CD14-positive monocyte (primary cell): ENCODE measurements at regions not wholly inside any gene's neighbourhood (a gene's known extent, or its start where the extent isn't known, plus 50 kb on each side); places are given as distances from the start of the nearest gene placed in this dataset.

Experiments used
- DNase-seq, 3 donors: peaks; one replicate each; pipeline ENCODE4 v3.0.0-alpha.2; 2011 to 2022
- H2AFZ ChIP-seq: 2 replicates; pipeline ENCODE4 v1.6.0; 2012; ENCODE audit warnings: mild to moderate bottlenecking, low read depth, low read length, inconsistent platforms; ENCODE audit not compliant: insufficient read depth, poor library complexity, severe bottlenecking
- H3K27ac ChIP-seq, 2 donors: 1 replicate in 1 of 2; 2 replicates in 1 of 2; pipeline ENCODE4 v1.5.1; 2012 to 2013; ENCODE audit warnings: low read length in 2 of 2, control low read depth in 1 of 2, inconsistent platforms in 1 of 2, low read depth in 1 of 2, mild to moderate bottlenecking in 1 of 2
- H3K27me3 ChIP-seq, 2 donors: one replicate each; pipeline versions ENCODE4 v1.6.0 to v1.6.1; 2011 to 2013; ENCODE audit warnings: low read length in 2 of 2; ENCODE audit not compliant: control insufficient read depth in 2 of 2, insufficient read depth in 2 of 2
- H3K36me3 ChIP-seq, 2 donors: replicated peaks in 1 of 2; 1 replicate in 1 of 2; 2 replicates in 1 of 2; pipeline versions ENCODE4 v1.5.1 to v1.6.1; 2012 to 2013; ENCODE audit warnings: low read length in 2 of 2, control low read depth in 1 of 2, inconsistent platforms in 1 of 2, mild to moderate bottlenecking in 1 of 2; ENCODE audit not compliant: insufficient read depth in 2 of 2, control insufficient read depth in 1 of 2
- H3K4me1 ChIP-seq, 2 donors: 1 replicate in 1 of 2; 2 replicates in 1 of 2; pipeline versions ENCODE4 v1.5.1 to v1.6.1; 2012 to 2013; ENCODE audit warnings: low read length in 2 of 2, control low read depth in 1 of 2, inconsistent platforms in 1 of 2, mild to moderate bottlenecking in 1 of 2, moderate library complexity in 1 of 2; ENCODE audit not compliant: insufficient read depth in 2 of 2, control insufficient read depth in 1 of 2
- H3K4me2 ChIP-seq: replicated peaks from 2 replicates; pipeline ENCODE3; 2012; ENCODE audit warnings: low read length, moderate library complexity, mild to moderate bottlenecking; ENCODE audit not compliant: poor library complexity, severe bottlenecking; ENCODE audit errors: extremely low read depth
- H3K4me3 ChIP-seq, 3 experiments: fragments of 200-600 bp in 1 of 3; sonication (generic) in 1 of 3; replicated peaks in 1 of 3; 1 replicate in 2 of 3; 2 replicates in 1 of 3; pipeline ENCODE4 v1.5.1; 2011 to 2013; ENCODE audit warnings: low read length in 3 of 3, mild to moderate bottlenecking in 3 of 3, control low read depth in 2 of 3, low read depth in 2 of 3, inconsistent platforms in 1 of 3, moderate library complexity in 1 of 3
- H3K79me2 ChIP-seq: 2 replicates; pipeline ENCODE4 v1.6.0; 2012; ENCODE audit warnings: mild to moderate bottlenecking, control low read depth, inconsistent platforms, low read length, moderate library complexity; ENCODE audit not compliant: insufficient read depth
- H3K9ac ChIP-seq: 2 replicates; pipeline ENCODE4 v1.6.0; 2017; ENCODE audit warnings: low read length, mild to moderate bottlenecking; ENCODE audit not compliant: insufficient read depth, poor library complexity, severe bottlenecking
- H3K9me3 ChIP-seq, 2 donors: replicated peaks in 1 of 2; 1 replicate in 1 of 2; 2 replicates in 1 of 2; pipeline versions ENCODE4 v1.5.1 to v1.6.1; 2012 to 2013; ENCODE audit warnings: low read length in 2 of 2, control low read depth in 1 of 2; ENCODE audit not compliant: control insufficient read depth in 1 of 2, insufficient read depth in 1 of 2
- H4K20me1 ChIP-seq: 2 replicates; pipeline ENCODE4 v1.6.0; 2012; ENCODE audit warnings: mild to moderate bottlenecking, low read length, control low read depth, moderate library complexity; ENCODE audit not compliant: insufficient read depth
- H3K27ac Mint-ChIP-seq, 7 donors: one replicate each; pipeline ENCODE4 v1.8.0; 2020; ENCODE audit warnings: mild to moderate bottlenecking in 7 of 7, mixed read lengths in 7 of 7, moderate library complexity in 6 of 7, inconsistent platforms in 2 of 7
- H3K27me3 Mint-ChIP-seq, 3 donors: one replicate each; pipeline ENCODE4 v1.8.0; 2021 to 2022; ENCODE audit warnings: low read depth in 3 of 3, mild to moderate bottlenecking in 3 of 3, mixed read lengths in 3 of 3, moderate library complexity in 3 of 3, inconsistent platforms in 1 of 3
- H3K36me3 Mint-ChIP-seq, 2 donors: one replicate each; pipeline ENCODE4 v1.8.0; 2020; ENCODE audit warnings: mixed read lengths in 2 of 2, inconsistent platforms in 1 of 2, mild to moderate bottlenecking in 1 of 2
- H3K4me1 Mint-ChIP-seq: one replicate; pipeline ENCODE4 v1.8.0; 2020; ENCODE audit warnings: mild to moderate bottlenecking, mixed read lengths
- H3K4me3 Mint-ChIP-seq, 2 donors: one replicate each; pipeline ENCODE4 v1.8.0; 2020; ENCODE audit warnings: mild to moderate bottlenecking in 2 of 2, mixed read lengths in 2 of 2, moderate library complexity in 1 of 2
- H3K9me3 Mint-ChIP-seq, 7 donors: one replicate each; pipeline ENCODE4 v1.8.0; 2020 to 2022; ENCODE audit warnings: mixed read lengths in 7 of 7, mild to moderate bottlenecking in 6 of 7, moderate library complexity in 6 of 7, inconsistent platforms in 2 of 7
- CTCF ChIP-seq: fragments of 200-600 bp; IDR thresholded peaks from one replicate; pipeline ENCODE4 v1.8.0; 2022; ENCODE audit warnings: antibody characterized with exemption, mild to moderate bottlenecking
- WGBS: methylation state at CpG from one replicate; pipeline ENCODE4 v1.1.5; 2013; ENCODE audit warnings: missing lambda C conversion rate; ENCODE audit not compliant: insufficient coverage; 5-methylcytosine and 5-hydroxymethylcytosine counted together
- intact Hi-C, 2 donors: fragments of 100-400 bp; cut with micrococcal nuclease; formaldehyde crosslinking; loops; one replicate each; pipeline versions ENCODE4 v1.15.0 to v1.15.1; 2023

- Histone ChIP-seq H3K4me3 (no peak overlapping the region), H3K36me3 (no peaks in the 10 kb centered on the region), H3K27me3 (no peaks in the 10 kb centered on the region), H3K9ac (no peak overlapping the region), H3K79me2 (no peaks in the 10 kb centered on the region), H4K20me1 (no peaks in the 10 kb centered on the region), H3K27ac (no peak overlapping the region), H3K9me3 (no peaks in the 10 kb centered on the region), H3K4me2 (no peak overlapping the region), H2AFZ (no peak overlapping the region), H3K4me1 (no peaks in the 10 kb centered on the region)
- no peak overlapping the region for H3K4me3 Mint-ChIP-seq
- WGBS: 76% methylated on average over 2 of the region's 12 CpGs
- peaks cover 0 to 5% (median 0%) of the 10 kb centered on the region in 3 donors for H3K27me3 Mint-ChIP-seq
- intact Hi-C loops: no loop called here
- H3K27ac Mint-ChIP-seq: no peak overlapping the region
- no peaks in the 10 kb centered on the region for H3K9me3 Mint-ChIP-seq
- no peaks in the 10 kb centered on the region for H3K4me1 Mint-ChIP-seq
- TF ChIP-seq CTCF: no peak
- DNase-seq: no peak
- H3K36me3 Mint-ChIP-seq: no peaks in the 10 kb centered on the region
These were observed 199.0 kb upstream of the ADAMTS16 start for GRCh38 chr5:4941161-4941560.

DNA sequence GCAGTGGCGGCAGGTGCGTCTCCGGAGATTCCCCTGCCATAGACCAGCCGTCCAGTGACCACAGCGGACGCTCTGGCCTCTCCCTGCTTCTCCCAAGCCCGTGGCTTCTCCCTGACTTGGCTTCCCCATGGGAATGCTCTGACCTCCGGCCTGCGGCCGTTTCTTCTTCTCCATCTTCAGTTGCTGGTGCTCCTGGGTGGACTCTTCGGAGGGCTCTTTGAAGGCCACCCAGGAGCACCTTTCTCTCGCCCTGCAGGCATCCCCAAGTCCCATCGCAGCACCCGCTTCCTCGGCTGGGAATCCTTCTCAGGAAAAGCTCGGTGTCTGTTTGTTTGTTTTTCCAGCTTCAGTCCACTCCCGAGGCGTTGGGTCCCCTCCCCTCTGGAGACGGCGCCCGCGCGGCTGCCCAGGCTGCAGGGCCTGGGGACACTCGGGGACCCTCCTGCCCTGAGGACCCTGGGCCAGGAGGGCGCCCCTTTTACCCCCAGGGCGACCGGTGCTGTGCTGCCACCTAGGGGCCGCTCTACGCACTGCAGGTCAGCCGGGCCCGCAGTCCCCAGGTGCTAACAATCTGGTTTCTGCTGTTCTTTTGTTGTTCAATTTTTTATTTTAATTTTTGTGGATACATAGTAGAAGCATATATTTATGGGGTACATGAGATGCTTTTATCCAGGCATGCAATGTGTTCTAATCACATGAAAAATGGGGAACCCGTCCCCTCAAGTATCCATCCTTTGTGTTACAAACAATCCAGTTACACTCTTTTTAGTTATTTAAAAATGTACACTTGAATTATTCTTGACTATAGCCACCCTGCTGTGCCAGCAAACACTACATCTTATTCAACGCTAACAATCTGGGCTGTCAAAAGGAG is 197.9 kb upstream of the ADAMTS16 start:
- Histone ChIP-seq H3K9ac (no peak overlapping the region), H3K4me3 (no peak overlapping the region), H3K27ac (no peak overlapping the region), H3K79me2 (no peaks in the 10 kb centered on the region), H2AFZ (no peak overlapping the region), H3K36me3 (no peaks in the 10 kb centered on the region), H4K20me1 (no peaks in the 10 kb centered on the region), H3K4me2 (no peak overlapping the region), H3K27me3 (no peaks in the 10 kb centered on the region), H3K4me1 (no peaks in the 10 kb centered on the region), H3K9me3 (no peaks in the 10 kb centered on the region)
- intact Hi-C loops: no loop called here
- DNase-seq: no peak
- no peak overlapping the region for H3K4me3 Mint-ChIP-seq
- no peaks in the 10 kb centered on the region for H3K36me3 Mint-ChIP-seq
- H3K27me3 Mint-ChIP-seq: peaks cover 0 to 5% (median 2%) of the 10 kb centered on the region in 3 donors
- no peak overlapping the region for H3K27ac Mint-ChIP-seq
- no peaks in the 10 kb centered on the region for H3K9me3 Mint-ChIP-seq
- no peaks in the 10 kb centered on the region for H3K4me1 Mint-ChIP-seq
- WGBS: 70% methylated on average over 21 of the region's 33 CpGs
- TF ChIP-seq CTCF: peak; percentile 97
